ENCODE measurements at regions not wholly inside any gene's neighbourhood (a gene's known extent, or its start where the extent isn't known, plus 50 kb on each side); places are given as distances from the start of the nearest gene placed in this dataset.

- H3K4me2 ChIP-seq (ENCODE audit: low read depth, low read length), result no peak overlapping the region
- intact Hi-C loops (cut with micrococcal nuclease) (no loop called here), dilution Hi-C loops (cut with HindIII; ENCODE audit: low sequenced_read_pairs, unreplicated experiment) (no loop called here)
These were observed 979.7 kb downstream of the TBC1D32 start for GRCh38 chr6:120354452-120355098.

More at GRCh38 chr6:120354452-120355098, 979.7 kb downstream of the TBC1D32 start:
- Histone ChIP-seq H2BK5ac (ENCODE audit: low read depth, low read length, poor library complexity, severe bottlenecking) (no peak overlapping the region), H2BK20ac (ENCODE audit: low read depth, low read length) (no peak overlapping the region), H2AK9ac (replicated peaks; ENCODE audit: low read depth, low read length, poor library complexity) (no peak overlapping the region), H4K8ac (ENCODE audit: low read depth in 2 of 2, low read length in 2 of 2) (no peak overlapping the region), H4K91ac (ENCODE audit: insufficient read depth, low read depth, low read length) (no peak overlapping the region), H3K18ac (ENCODE audit: low read depth, low read length) (no peak overlapping the region), H3K9me3 (ENCODE audit: control insufficient read depth, insufficient read depth, low read length) (peaks cover 5% of the 10 kb centered on the region), H3K9ac (ENCODE audit: low read depth, low read length) (no peak overlapping the region), H2AFZ (replicated peaks; ENCODE audit: low read length, poor library complexity) (no peak overlapping the region), H3K36me3 (ENCODE audit: control insufficient read depth, insufficient read depth, low read length) (no peaks in the 10 kb centered on the region), H4K5ac (ENCODE audit: low read depth, low read length) (no peak overlapping the region), H2AK5ac (ENCODE audit: low read depth, low read length) (no peak overlapping the region), H3K9me1 (ENCODE audit: insufficient read depth, low read length) (no peaks in the 10 kb centered on the region), H3K23ac (ENCODE audit: low read depth, low read length) (no peak overlapping the region), H3K4me1 (ENCODE audit: control insufficient read depth, insufficient read depth, low read length) (no peaks in the 10 kb centered on the region), H2BK15ac (ENCODE audit: low read depth, low read length) (no peak overlapping the region), H3K56ac (ENCODE audit: extremely low read depth, insufficient read depth, low read length) (no peak overlapping the region), H3K4ac (ENCODE audit: low read depth, low read length) (no peak overlapping the region), H3K4me3 (ENCODE audit: insufficient read depth, low read depth, low read length) (no peak overlapping the region), H4K20me1 (ENCODE audit: insufficient read depth, low read length) (no peaks in the 10 kb centered on the region), H2BK120ac (ENCODE audit: low read depth, low read length) (no peak overlapping the region), H3K79me1 (ENCODE audit: low read depth in 1 of 2, low read length in 2 of 2) (no peaks in the 10 kb centered on the region), H3K27me3 (ENCODE audit: control insufficient read depth, insufficient read depth, low read length) (no peaks in the 10 kb centered on the region), H3K14ac (replicated peaks; ENCODE audit: low read depth, low read length) (no peak overlapping the region), H3K27ac (ENCODE audit: insufficient read depth, low read length) (no peak overlapping the region)
- WGBS, 2 experiments (ENCODE audit: extremely low coverage in 2 of 2, insufficient read length in 1 of 2), result no CpG with 5 or more reads among the region's 1 CpG
- ChIA-PET CTCF (no interaction called here), POLR2A (ENCODE audit: unreplicated experiment) (no interaction called here)
- TF ChIP-seq CTCF (conservative IDR thresholded peaks at IDR 0.05; ENCODE audit: low read depth, low read length) (no peak), CEBPB (IDR thresholded peaks at IDR 0.05; ENCODE audit: low read depth, low read length) (no peak), NFE2L2 (IDR thresholded peaks at IDR 0.05; ENCODE audit: low read depth, low read length) (no peak), ELK1 (IDR thresholded peaks at IDR 0.05; ENCODE audit: borderline replicate concordance, low read depth, low read length) (no peak), MXI1 (IDR thresholded peaks at IDR 0.05; ENCODE audit: borderline replicate concordance, low read depth, low read length) (no peak), RFX5 (IDR thresholded peaks at IDR 0.05; ENCODE audit: low read depth, low read length) (no peak), MAFK (IDR thresholded peaks at IDR 0.05; ENCODE audit: low read depth, low read length) (no peak), POLR2A (IDR thresholded peaks at IDR 0.05; ENCODE audit: low read depth, low read length) (no peak), RAD21 (IDR thresholded peaks at IDR 0.05; ENCODE audit: low read length) (no peak), RCOR1 (IDR thresholded peaks at IDR 0.05; ENCODE audit: insufficient replicate concordance, low read length) (no peak), BHLHE40 (IDR thresholded peaks at IDR 0.05; ENCODE audit: low read depth, low read length) (no peak), FOS (IDR thresholded peaks at IDR 0.05; ENCODE audit: low read depth, low read length) (no peak), MAZ (IDR thresholded peaks at IDR 0.05; ENCODE audit: borderline replicate concordance, low read depth, low read length) (no peak)
- DNase-seq, result no peak
- BruUV-seq (replicated peaks), result no TSS peak
- no peak for ATAC-seq (ENCODE audit: low read depth)
- in situ Hi-C loops (cut with MboI; ENCODE audit: low sequenced_read_pairs), result no loop called here

Measured in IMR-90 (cell line).